AG04450 (cell line): ENCODE measurements at regions not wholly inside any gene's neighbourhood (a gene's known extent, or its start where the extent isn't known, plus 50 kb on each side); places are given as distances from the start of the nearest gene placed in this dataset.

ENCODE experiments used
- CTCF ChIA-PET: fragments of 300-600, 350-600 bp; formaldehyde crosslinking; extraction: SDS; loops from one replicate; lab custom pipeline; 2022; ENCODE audit warnings: antibody characterized with exemption, inconsistent platforms; lab: Charles Lee
- POLR2A ChIA-PET: fragments of 350-600 bp; formaldehyde crosslinking; extraction: SDS; loops from one replicate; lab custom pipeline; 2021; ENCODE audit warnings: antibody characterized with exemption, inconsistent platforms; lab: Yijun Ruan, JAX
- DNase-seq: peaks from one replicate; pipeline ENCODE4 v3.0.0-alpha.2; 2011; ENCODE audit warnings: low read depth, low spot score
- H3K27ac ChIP-seq: one replicate; pipeline ENCODE4 v1.5.1; 2012; ENCODE audit warnings: low read depth, low read length, control low read depth
- H3K27me3 ChIP-seq: one replicate; pipeline ENCODE4 v1.6.0; 2012; ENCODE audit warnings: low read length; ENCODE audit not compliant: control insufficient read depth, insufficient read depth
- H3K4me3 ChIP-seq: 2 replicates; pipeline ENCODE4 v1.5.1; 2011; ENCODE audit warnings: mild to moderate bottlenecking, low read depth, low read length, control low read depth
- H3K9me3 ChIP-seq: 2 replicates; pipeline ENCODE4 v1.5.1; 2012; ENCODE audit warnings: low read length; ENCODE audit not compliant: control insufficient read depth, insufficient read depth
- TF ChIP-seq, protein P1 (sequence below): IDR thresholded peaks from 2 replicates; pipeline ENCODE4 v1.5.1; 2011; ENCODE audit warnings: low read depth, low read length, control low read depth, inconsistent platforms

DNA sequence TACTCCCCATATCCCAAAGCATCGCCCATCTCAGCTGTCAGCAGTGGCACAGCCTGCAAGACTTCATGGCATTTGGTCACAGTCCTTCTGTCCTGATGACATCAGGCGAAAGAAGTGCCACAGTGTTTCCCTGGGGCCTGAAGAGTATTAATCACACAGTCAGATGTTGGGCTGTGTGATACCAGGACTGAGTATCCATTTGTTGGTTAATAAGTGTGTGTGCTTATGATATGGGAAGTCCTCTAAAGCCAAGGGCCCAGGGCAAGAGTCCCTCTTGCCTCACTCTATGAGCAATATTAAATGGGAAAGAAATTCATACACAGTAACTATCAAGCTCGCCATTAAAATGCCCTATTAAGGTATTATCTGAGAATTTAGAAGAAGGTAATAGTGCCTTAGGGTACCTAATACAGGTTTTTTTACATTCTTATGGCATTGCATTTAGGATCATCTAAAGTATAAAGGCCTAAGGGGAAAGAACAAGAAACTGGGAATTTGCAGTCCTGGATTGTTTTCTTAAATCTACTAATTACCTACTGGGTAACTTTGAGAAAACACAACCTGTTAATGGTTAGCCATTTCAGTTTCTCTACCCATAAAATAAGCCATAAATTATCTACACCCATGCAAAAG is 204.1 kb upstream of the PREP start:
- no peak overlapping the region for H3K27ac ChIP-seq
- ChIA-PET POLR2A (no interaction called here), CTCF (interaction anchor here (0.5 to 1.0 kb wide), 2 partner anchors 168 to 694 kb away, joined by 3 read pairs; no protein-coding TSS in a partner anchor)
- TF ChIP-seq, protein P1, sequence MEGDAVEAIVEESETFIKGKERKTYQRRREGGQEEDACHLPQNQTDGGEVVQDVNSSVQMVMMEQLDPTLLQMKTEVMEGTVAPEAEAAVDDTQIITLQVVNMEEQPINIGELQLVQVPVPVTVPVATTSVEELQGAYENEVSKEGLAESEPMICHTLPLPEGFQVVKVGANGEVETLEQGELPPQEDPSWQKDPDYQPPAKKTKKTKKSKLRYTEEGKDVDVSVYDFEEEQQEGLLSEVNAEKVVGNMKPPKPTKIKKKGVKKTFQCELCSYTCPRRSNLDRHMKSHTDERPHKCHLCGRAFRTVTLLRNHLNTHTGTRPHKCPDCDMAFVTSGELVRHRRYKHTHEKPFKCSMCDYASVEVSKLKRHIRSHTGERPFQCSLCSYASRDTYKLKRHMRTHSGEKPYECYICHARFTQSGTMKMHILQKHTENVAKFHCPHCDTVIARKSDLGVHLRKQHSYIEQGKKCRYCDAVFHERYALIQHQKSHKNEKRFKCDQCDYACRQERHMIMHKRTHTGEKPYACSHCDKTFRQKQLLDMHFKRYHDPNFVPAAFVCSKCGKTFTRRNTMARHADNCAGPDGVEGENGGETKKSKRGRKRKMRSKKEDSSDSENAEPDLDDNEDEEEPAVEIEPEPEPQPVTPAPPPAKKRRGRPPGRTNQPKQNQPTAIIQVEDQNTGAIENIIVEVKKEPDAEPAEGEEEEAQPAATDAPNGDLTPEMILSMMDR = no peak
- H3K4me3 ChIP-seq = no peak overlapping the region
- H3K9me3 ChIP-seq = no peaks in the 10 kb centered on the region
- no peaks in the 10 kb centered on the region for H3K27me3 ChIP-seq
- no peak for DNase-seq

DNA sequence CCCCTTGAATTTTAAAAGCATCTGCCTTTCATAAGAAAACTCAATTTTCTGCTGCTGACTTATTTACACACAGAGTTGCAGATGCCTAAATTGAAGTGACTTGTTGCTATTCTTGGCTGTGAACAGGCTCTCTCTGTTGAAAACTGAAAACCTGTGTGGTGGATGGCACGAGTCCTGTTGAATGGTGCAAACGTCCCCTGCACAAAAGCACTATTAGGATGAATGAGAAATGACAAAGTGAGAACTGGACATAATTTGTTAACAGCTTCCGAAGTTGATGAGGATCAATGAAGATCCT is 201.7 kb upstream of the PREP start:
- TF ChIP-seq, protein P1 = no peak
- no peak overlapping the region for H3K4me3 ChIP-seq
- CTCF ChIA-PET = no interaction called here
- DNase-seq = no peak
- no peak overlapping the region for H3K27ac ChIP-seq
- H3K9me3 ChIP-seq = no peaks in the 10 kb centered on the region
- H3K27me3 ChIP-seq = no peaks in the 10 kb centered on the region
- POLR2A ChIA-PET = interaction anchor here (0.9 kb wide), 1 partner anchor 8 kb away, joined by 5 read pairs; no protein-coding TSS in a partner anchor

DNA sequence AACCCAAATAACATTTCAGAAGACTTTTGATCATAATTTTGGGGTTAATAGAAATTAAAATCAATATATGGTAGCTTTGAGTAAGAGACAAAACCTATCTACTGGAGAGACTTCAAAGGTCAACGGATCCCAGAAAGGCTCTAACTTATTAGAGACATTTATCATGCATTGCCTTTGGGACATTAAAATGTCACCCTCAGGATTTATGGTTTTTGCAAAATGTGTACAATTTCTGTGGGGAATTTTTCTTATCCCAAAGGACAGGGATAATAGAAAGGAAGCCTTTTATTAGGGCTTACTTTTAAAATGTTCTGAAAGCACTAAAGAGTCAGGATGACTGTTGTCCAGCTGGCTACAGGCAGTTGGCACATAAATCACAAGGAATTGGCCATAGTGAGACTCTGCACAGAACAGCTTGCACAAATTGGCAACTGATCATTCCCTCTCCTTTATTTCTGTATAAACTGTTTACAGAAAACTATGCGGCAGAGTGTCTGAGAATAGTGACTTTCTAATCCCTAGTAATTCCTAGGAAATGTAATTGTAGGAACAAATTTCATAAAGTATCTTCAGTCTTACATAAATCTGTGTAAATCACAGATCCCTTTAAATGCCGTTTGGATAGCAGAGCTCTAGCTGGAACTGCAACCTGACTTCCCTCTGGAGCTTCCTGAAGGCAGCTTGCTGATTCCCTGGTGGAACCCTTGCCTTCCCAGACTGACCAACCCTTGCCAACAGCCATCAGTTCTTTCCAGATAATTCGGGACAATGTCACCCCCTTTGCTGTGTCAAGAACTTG is 201.1 kb upstream of the PREP start:
- POLR2A ChIA-PET = interaction anchor here (0.9 kb wide), 1 partner anchor 8 kb away, joined by 5 read pairs; no protein-coding TSS in a partner anchor
- CTCF ChIA-PET = no interaction called here
- Histone ChIP-seq H3K4me3 (no peak overlapping the region), H3K27me3 (no peaks in the 10 kb centered on the region), H3K27ac (no peak overlapping the region), H3K9me3 (no peaks in the 10 kb centered on the region)
- no peak for DNase-seq
- TF ChIP-seq, protein P1 = no peak

DNA sequence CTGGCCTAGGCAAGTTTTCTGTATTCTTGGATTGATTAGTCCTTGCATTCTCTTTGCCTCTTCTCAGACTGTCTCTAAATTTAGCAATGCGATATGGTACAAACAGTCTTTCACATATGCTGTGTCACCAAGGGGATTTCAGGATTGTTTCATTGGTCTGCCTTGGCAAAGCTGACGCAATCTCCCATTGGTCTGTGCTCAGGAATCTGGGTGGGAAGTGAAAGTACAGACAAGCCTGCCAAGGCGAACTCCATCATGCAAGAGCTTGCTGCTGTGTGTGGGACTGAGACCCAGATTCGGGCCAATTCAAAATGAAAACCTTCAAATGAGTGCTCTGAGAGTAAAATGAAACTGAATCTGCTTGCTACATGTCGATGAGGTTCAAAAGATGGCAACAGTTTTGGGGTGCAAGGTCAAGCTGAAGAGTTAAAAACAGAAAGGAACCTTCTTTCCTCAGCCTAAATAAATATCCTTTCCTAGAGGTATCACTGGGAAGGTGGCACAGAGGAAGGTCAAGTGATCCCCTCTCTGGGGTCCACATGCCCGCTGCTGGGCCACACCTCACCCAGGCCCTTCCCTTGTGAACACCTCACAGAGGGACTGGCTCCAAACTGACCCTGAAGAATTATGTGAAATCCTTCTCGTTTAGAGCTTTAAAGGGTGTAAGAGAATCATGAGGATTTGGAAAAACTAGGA is 198.8 kb upstream of the PREP start:
- TF ChIP-seq, protein P1 = no peak
- H3K27me3 ChIP-seq = no peaks in the 10 kb centered on the region
- POLR2A ChIA-PET = no interaction called here
- H3K27ac ChIP-seq = peak overlapping the region; percentile 91
- no peaks in the 10 kb centered on the region for H3K9me3 ChIP-seq
- CTCF ChIA-PET = no interaction called here
- H3K4me3 ChIP-seq = peak overlapping the region; percentile 18
- DNase-seq = peak; percentile 97
